Stimulated activated naive CD8-positive, alpha-beta T cell treated with anti-CD3 and anti-CD28 coated beads, Interleukin-15, Interleukin-2, amounts not matched to agents 100 ng/mL and 50 ng/mL, for 24 hours (primary cell): ENCODE measurements at regions not wholly inside any gene's neighbourhood (a gene's known extent, or its start where the extent isn't known, plus 50 kb on each side); places are given as distances from the start of the nearest gene placed in this dataset.

Experiments used
- H3K27ac Mint-ChIP-seq: one replicate; pipeline ENCODE4 v1.8.0; 2021; ENCODE audit warnings: mild to moderate bottlenecking, mixed read lengths
- H3K27me3 Mint-ChIP-seq: one replicate; pipeline ENCODE4 v1.8.0; 2021; ENCODE audit warnings: mixed read lengths
- H3K36me3 Mint-ChIP-seq: one replicate; pipeline ENCODE4 v1.8.0; 2021; ENCODE audit warnings: low read depth, mixed read lengths
- H3K4me1 Mint-ChIP-seq: one replicate; pipeline ENCODE4 v1.8.0; 2021; ENCODE audit warnings: low read depth, mixed read lengths
- H3K4me3 Mint-ChIP-seq: one replicate; pipeline ENCODE4 v1.8.0; 2021; ENCODE audit warnings: mild to moderate bottlenecking, mixed read lengths
- H3K9me3 Mint-ChIP-seq: one replicate; pipeline ENCODE4 v1.8.0; 2021; ENCODE audit warnings: mixed read lengths

GRCh38 chr5:67383451-67383850 is 186.9 kb upstream of the CD180 start:
- Mint-ChIP-seq H3K27ac (no peak overlapping the region), H3K36me3 (no peaks in the 10 kb centered on the region), H3K4me3 (no peak overlapping the region), H3K27me3 (peaks cover 6% of the 10 kb centered on the region), H3K9me3 (no peaks in the 10 kb centered on the region), H3K4me1 (no peaks in the 10 kb centered on the region)

- no peak overlapping the region for H3K27ac Mint-ChIP-seq
- H3K36me3 Mint-ChIP-seq: no peaks in the 10 kb centered on the region
- no peaks in the 10 kb centered on the region for H3K4me1 Mint-ChIP-seq
- no peaks in the 10 kb centered on the region for H3K9me3 Mint-ChIP-seq
- no peak overlapping the region for H3K4me3 Mint-ChIP-seq
- peaks cover 6% of the 10 kb centered on the region for H3K27me3 Mint-ChIP-seq
These were observed 184.8 kb upstream of the CD180 start for GRCh38 chr5:67381236-67381880.

GRCh38 chr5:67380431-67380830 is 183.8 kb upstream of the CD180 start:
- H3K27ac Mint-ChIP-seq: no peak overlapping the region
- H3K4me1 Mint-ChIP-seq: no peaks in the 10 kb centered on the region
- H3K36me3 Mint-ChIP-seq: no peaks in the 10 kb centered on the region
- peaks cover 6% of the 10 kb centered on the region for H3K27me3 Mint-ChIP-seq
- no peak overlapping the region for H3K4me3 Mint-ChIP-seq
- no peaks in the 10 kb centered on the region for H3K9me3 Mint-ChIP-seq

- Mint-ChIP-seq H3K36me3 (no peaks in the 10 kb centered on the region), H3K4me3 (no peak overlapping the region), H3K27me3 (no peaks in the 10 kb centered on the region), H3K27ac (no peak overlapping the region), H3K9me3 (no peaks in the 10 kb centered on the region), H3K4me1 (no peaks in the 10 kb centered on the region)
These were observed 183.2 kb upstream of the CD180 start for GRCh38 chr5:67379753-67380152.

DNA sequence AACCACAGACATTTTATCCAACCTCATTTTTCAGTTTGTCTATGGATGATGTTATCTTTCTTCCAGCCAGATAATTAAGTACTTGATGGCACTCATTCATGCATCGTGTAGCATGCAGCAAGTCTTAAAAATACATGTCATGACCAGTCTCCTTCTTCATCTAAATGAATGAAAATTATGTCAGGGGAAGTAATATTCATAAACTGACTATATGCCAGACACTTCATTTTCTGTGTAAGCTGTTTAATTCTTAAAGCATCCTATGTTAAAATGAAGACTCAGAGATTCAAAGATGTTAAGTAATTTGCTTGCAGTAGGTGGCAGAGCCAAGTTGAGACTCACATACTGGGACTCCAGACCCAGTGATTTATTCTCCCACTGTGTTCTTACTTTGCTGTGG is 181.7 kb upstream of the CD180 start:
- H3K36me3 Mint-ChIP-seq: no peaks in the 10 kb centered on the region
- H3K27ac Mint-ChIP-seq: no peak overlapping the region
- no peaks in the 10 kb centered on the region for H3K9me3 Mint-ChIP-seq
- no peaks in the 10 kb centered on the region for H3K4me1 Mint-ChIP-seq
- H3K27me3 Mint-ChIP-seq: no peaks in the 10 kb centered on the region
- H3K4me3 Mint-ChIP-seq: no peak overlapping the region

DNA sequence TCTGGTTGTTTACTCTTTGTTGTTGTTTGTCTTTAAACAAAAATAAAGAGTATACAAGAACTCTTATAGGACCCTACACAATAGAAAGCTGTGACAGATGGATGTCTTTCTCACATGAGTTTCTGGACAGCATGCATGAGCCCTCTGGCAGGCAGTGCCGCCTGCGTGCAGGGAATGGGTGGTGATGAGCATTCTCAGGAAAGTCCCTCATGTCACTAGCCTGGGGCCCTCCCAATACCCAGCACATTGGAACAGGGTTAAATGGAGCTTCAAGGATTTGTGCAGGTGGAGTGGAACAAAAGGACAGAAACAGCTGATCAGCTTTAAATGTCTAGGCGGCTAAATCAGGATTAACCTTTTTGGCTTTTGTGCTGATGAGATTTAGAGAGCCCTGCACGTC is 181.0 kb upstream of the CD180 start:
- H3K36me3 Mint-ChIP-seq: no peaks in the 10 kb centered on the region
- no peaks in the 10 kb centered on the region for H3K9me3 Mint-ChIP-seq
- no peak overlapping the region for H3K27ac Mint-ChIP-seq
- no peaks in the 10 kb centered on the region for H3K4me1 Mint-ChIP-seq
- H3K4me3 Mint-ChIP-seq: no peak overlapping the region
- H3K27me3 Mint-ChIP-seq: no peaks in the 10 kb centered on the region

- Mint-ChIP-seq H3K4me1 (no peaks in the 10 kb centered on the region), H3K36me3 (no peaks in the 10 kb centered on the region), H3K27ac (no peak overlapping the region), H3K4me3 (no peak overlapping the region), H3K9me3 (no peaks in the 10 kb centered on the region), H3K27me3 (no peaks in the 10 kb centered on the region)
These were observed 179.0 kb upstream of the CD180 start for GRCh38 chr5:67375606-67376005.

DNA sequence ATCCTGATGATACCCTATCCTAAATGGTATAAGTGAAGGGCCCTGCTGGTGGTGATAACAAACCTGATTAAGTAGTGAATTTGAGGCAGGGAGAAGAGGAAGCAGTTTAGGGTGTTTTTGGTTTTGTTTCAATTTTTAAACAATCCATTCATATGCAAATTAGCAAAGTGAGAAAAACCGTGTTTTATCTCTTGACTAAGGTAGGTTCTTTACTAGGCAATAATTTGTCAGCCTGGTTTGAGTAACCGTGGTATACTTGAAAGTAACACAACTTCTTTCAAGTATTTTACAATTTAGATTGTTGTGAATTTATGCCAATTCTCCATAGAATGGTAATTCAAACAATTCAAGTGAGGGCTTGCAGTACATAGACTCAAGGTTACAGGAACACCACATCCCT is 177.8 kb upstream of the CD180 start:
- Mint-ChIP-seq H3K4me1 (no peaks in the 10 kb centered on the region), H3K27me3 (no peaks in the 10 kb centered on the region), H3K36me3 (no peaks in the 10 kb centered on the region), H3K4me3 (no peak overlapping the region), H3K27ac (no peak overlapping the region), H3K9me3 (no peaks in the 10 kb centered on the region)

DNA sequence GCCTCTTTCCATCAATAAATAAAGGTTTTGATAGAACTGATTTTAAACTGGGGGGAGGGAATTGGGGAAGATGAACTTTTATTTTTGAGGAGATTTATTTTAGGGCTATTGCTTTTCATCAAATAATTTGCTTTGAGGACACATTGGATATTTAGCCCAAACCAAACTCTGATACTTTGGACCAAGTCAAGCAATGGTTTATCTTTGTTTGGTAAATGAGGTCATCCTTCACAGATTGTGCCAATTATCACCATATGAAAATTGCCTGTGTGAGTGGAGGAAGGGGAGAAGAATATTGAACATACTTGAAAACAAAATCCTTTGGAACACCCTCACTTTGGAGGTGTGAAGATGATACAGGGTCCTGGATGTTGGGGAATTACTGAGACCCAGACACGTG is 176.9 kb upstream of the CD180 start:
- H3K9me3 Mint-ChIP-seq: no peaks in the 10 kb centered on the region
- H3K27ac Mint-ChIP-seq: no peak overlapping the region
- H3K4me3 Mint-ChIP-seq: no peak overlapping the region
- H3K4me1 Mint-ChIP-seq: no peaks in the 10 kb centered on the region
- no peaks in the 10 kb centered on the region for H3K27me3 Mint-ChIP-seq
- H3K36me3 Mint-ChIP-seq: no peaks in the 10 kb centered on the region

- H3K4me3 Mint-ChIP-seq: no peak overlapping the region
- H3K27me3 Mint-ChIP-seq: no peaks in the 10 kb centered on the region
- no peak overlapping the region for H3K27ac Mint-ChIP-seq
- no peaks in the 10 kb centered on the region for H3K4me1 Mint-ChIP-seq
- no peaks in the 10 kb centered on the region for H3K9me3 Mint-ChIP-seq
- H3K36me3 Mint-ChIP-seq: no peaks in the 10 kb centered on the region
These were observed 176.3 kb upstream of the CD180 start for GRCh38 chr5:67372887-67373286.

DNA sequence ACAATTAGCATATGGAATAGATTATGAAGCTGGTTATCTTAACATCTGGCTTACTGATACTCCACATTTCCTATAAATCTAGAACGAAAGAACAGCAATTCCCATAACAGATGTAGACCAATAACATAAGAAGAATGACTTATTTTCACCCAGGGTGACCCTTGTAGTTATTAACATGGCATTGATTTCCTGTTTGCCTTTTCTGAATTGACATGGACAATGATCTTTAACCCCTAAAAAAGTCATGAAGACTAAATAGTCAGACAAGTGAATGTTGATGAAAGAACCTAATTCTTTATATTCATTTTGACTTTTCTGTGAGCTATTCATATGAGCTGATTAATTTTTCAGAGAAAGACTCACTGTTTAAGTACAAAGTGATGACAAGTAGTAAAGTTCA is 175.3 kb upstream of the CD180 start:
- no peak overlapping the region for H3K4me3 Mint-ChIP-seq
- no peaks in the 10 kb centered on the region for H3K27me3 Mint-ChIP-seq
- H3K4me1 Mint-ChIP-seq: no peaks in the 10 kb centered on the region
- no peaks in the 10 kb centered on the region for H3K9me3 Mint-ChIP-seq
- H3K27ac Mint-ChIP-seq: no peak overlapping the region
- no peaks in the 10 kb centered on the region for H3K36me3 Mint-ChIP-seq

GRCh38 chr5:67366691-67367395 is 170.2 kb upstream of the CD180 start:
- Mint-ChIP-seq H3K27me3 (no peaks in the 10 kb centered on the region), H3K4me1 (peaks cover 6% of the 10 kb centered on the region), H3K36me3 (no peaks in the 10 kb centered on the region), H3K9me3 (no peaks in the 10 kb centered on the region), H3K27ac (no peak overlapping the region), H3K4me3 (no peak overlapping the region)

DNA sequence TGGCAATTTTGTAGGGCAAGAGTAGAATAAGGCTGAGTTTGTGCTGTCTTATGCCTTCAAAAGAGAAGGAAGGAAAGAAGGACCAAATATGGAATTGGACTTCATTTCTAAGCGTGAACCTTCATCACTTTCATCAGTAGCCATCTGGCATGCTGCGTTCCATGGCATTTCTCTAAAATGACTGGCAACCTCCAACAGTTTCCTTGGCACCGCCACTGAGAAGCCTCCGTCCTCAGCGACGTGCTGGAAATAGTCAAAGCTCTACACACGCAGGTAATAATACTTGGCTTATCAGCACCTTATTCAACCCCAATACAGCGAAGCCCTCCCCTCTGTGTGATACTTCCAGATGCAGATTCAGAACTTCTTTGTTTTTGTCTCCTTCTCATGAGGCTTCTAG is 169.7 kb upstream of the CD180 start:
- H3K9me3 Mint-ChIP-seq: no peaks in the 10 kb centered on the region
- no peak overlapping the region for H3K4me3 Mint-ChIP-seq
- H3K27me3 Mint-ChIP-seq: no peaks in the 10 kb centered on the region
- peaks cover 6% of the 10 kb centered on the region for H3K4me1 Mint-ChIP-seq
- H3K27ac Mint-ChIP-seq: no peak overlapping the region
- H3K36me3 Mint-ChIP-seq: no peaks in the 10 kb centered on the region

DNA sequence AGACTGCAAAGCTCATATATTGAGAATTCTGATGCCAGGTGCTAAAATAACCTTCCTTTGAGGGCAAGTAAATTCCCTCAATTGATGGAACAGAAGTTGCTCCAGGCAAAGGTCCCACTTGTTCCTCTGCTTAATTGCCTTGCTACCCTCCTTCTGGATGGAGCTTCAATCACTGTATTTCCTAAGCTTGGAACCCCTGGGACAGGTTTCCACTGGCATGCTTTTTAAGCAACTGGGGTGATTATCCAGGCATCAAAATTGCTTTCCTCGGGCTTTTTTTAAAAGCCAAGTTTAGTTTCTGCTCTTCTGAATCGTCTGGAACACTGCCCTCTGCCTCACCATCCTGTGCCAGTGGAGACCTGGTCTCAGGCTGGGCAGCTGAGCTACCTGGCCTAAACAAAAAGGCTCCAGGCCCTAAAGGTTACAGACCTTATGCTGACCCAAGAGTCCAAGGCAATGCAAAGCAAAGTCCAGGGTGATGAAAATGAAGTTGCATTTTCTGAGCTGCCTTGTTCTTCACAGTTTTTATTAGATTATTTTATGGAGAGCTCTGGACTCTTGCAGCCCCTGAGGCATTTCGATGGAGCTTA is 167.9 kb upstream of the CD180 start:
- H3K4me3 Mint-ChIP-seq: no peak overlapping the region
- no peak overlapping the region for H3K27ac Mint-ChIP-seq
- no peaks in the 10 kb centered on the region for H3K27me3 Mint-ChIP-seq
- no peaks in the 10 kb centered on the region for H3K36me3 Mint-ChIP-seq
- no peaks in the 10 kb centered on the region for H3K9me3 Mint-ChIP-seq
- H3K4me1 Mint-ChIP-seq: peaks cover 14% of the 10 kb centered on the region

- H3K27ac Mint-ChIP-seq: no peak overlapping the region
- H3K4me3 Mint-ChIP-seq: no peak overlapping the region
- no peaks in the 10 kb centered on the region for H3K36me3 Mint-ChIP-seq
- H3K4me1 Mint-ChIP-seq: peaks cover 14% of the 10 kb centered on the region
- H3K9me3 Mint-ChIP-seq: no peaks in the 10 kb centered on the region
- no peaks in the 10 kb centered on the region for H3K27me3 Mint-ChIP-seq
These were observed 167.4 kb upstream of the CD180 start for GRCh38 chr5:67363963-67364362.
